Urinary bladder (tissue), 3 donors: ENCODE measurements at regions not wholly inside any gene's neighbourhood (a gene's known extent, or its start where the extent isn't known, plus 50 kb on each side); places are given as distances from the start of the nearest gene placed in this dataset.
"Not testable (repeated sequence)": the region's sequence is repeated elsewhere in the genome, so short reads cannot be mapped to it uniquely, and the experiment has no call there.

Experiments
- DNase-seq: peaks from one replicate; pipeline ENCODE4 v3.0.0-alpha.2; 2015; ENCODE audit errors: extremely low spot score
- H3K27ac ChIP-seq: one replicate; pipeline ENCODE4 v1.5.1; 2013; ENCODE audit warnings: low read depth, mild to moderate bottlenecking, moderate library complexity
- H3K36me3 ChIP-seq: one replicate; pipeline ENCODE4 v1.6.1; 2013; ENCODE audit warnings: mild to moderate bottlenecking, moderate library complexity; ENCODE audit not compliant: insufficient read depth
- H3K4me1 ChIP-seq: one replicate; pipeline ENCODE4 v1.6.1; 2013; ENCODE audit warnings: mild to moderate bottlenecking, moderate library complexity; ENCODE audit not compliant: insufficient read depth
- H3K4me3 ChIP-seq: one replicate; pipeline ENCODE4 v1.5.1; 2013; ENCODE audit warnings: low read depth, low read length
- WGBS: extraction: QIAGEN DNeasy Blood & Tissue Kit; methylation state at CpG from one replicate; pipeline ENCODE4 v1.1.7; 2013; 5-methylcytosine and 5-hydroxymethylcytosine counted together
- donor health status: healthy with polysubstance abuse.
- donor health status: healthy.

DNA sequence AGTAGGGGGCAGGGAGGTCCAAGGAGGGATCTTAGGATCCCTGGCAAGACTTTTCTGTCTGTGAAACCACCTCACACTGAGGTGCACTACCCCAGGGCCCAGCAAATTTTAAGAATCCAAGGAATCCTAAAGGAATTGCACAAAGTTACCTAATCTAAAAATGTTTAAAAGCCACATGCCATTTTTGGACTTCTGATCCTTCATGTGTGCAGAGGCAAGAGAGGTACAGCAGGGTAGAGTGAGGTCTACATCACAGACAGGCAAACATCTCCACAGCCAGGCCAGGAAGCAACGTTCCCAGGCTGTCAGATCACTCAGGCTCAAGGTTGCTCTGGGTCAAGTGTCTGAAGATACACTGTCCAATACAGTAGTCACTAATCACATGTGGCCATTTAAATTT lies 324.6 kb upstream of the DUSP10 start:
- Histone ChIP-seq H3K27ac (no peak overlapping the region), H3K4me1 (no peaks in the 10 kb centered on the region), H3K4me3 (no peak overlapping the region), H3K36me3 (no peaks in the 10 kb centered on the region)
- DNase-seq: no peak
- WGBS: 61% methylated on average over 1 of the region's 1 CpG

DNA sequence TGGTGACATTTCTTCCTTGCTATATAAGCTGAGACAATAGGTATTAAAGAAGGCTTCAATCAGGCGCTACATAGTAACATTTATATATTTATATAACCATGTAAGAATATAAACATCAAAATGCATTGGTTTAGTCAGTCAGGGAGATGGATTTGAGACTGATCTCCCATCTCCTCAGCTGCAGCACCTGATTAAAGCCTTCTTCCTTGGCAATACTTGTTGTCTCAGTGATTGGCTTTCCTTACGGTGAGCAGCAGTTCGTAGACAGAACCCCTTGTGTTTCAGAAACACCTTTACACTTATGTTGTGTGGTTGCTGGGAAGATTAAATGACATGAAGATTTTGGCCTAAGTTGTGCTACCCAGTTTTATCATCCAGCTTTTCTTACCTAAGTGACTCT lies 323.3 kb upstream of the DUSP10 start:
- DNase-seq: no peak
- Histone ChIP-seq H3K27ac (no peak overlapping the region), H3K4me3 (no peak overlapping the region), H3K4me1 (no peaks in the 10 kb centered on the region), H3K36me3 (no peaks in the 10 kb centered on the region)
- WGBS: 96% methylated on average over 3 of the region's 3 CpGs

DNA sequence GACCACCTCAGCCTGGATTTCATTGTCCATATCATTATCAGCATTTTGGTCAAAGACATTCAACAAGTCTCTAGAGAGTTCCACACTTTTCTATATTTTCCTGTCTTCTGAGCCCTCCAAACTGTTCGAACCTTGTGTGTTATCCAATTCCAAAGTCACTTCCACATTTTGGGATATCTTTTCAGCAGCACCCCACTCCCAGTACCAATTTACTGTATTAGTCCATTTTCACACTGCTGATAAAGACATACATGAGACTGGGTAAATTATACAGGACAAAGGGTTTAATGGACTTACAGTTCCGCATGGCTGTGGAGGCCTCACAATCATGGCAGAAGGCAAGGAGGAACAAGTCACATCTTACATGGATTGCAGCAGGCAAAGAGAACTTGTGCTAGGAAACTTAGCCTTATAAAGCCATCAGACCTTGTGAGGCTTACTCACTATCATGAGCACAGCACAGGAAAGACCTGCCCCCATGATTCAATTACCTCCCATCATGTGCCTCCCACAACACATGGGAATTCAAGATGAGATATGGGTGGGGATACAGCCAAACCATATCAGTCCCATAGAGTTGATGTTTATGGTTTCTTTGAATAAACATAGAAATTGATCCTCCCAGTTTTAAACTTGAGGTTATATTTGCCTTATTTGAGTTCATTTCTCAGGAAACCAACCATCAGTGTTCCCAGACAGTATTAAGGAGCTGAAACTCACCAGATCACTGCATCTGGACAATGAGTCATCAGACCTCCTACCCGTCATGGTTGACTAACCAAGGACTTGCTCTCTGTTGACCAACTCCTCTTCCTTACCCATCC lies 322.7 kb upstream of the DUSP10 start:
- no peak overlapping the region for H3K4me3 ChIP-seq
- no peaks in the 10 kb centered on the region for H3K36me3 ChIP-seq
- H3K27ac ChIP-seq: no peak overlapping the region
- WGBS: 95% methylated on average over 3 of the region's 3 CpGs
- no peaks in the 10 kb centered on the region for H3K4me1 ChIP-seq
- DNase-seq: no peak

DNA sequence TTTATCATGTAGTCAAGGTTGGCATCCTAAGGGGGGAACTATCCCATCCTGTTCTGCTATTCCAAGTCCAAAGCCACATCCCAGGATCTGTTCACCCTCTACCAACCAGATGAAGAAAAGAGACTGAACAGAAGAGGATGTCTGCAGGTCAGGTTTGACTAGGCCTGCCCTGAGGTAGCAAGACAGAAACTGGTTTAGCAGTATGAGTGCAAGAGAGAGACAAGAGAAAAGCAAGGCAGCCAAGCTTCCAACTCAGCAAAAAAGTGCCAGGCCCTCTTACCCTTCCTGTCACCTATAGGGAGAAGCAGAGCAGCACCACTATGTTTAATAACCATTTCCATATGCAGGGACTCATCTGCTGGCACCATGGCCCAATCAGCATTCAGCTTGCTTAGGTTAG lies 320.8 kb upstream of the DUSP10 start:
- Histone ChIP-seq H3K4me1 (no peaks in the 10 kb centered on the region), H3K4me3 (no peak overlapping the region), H3K27ac (no peak overlapping the region), H3K36me3 (no peaks in the 10 kb centered on the region)
- no peak for DNase-seq

DNA sequence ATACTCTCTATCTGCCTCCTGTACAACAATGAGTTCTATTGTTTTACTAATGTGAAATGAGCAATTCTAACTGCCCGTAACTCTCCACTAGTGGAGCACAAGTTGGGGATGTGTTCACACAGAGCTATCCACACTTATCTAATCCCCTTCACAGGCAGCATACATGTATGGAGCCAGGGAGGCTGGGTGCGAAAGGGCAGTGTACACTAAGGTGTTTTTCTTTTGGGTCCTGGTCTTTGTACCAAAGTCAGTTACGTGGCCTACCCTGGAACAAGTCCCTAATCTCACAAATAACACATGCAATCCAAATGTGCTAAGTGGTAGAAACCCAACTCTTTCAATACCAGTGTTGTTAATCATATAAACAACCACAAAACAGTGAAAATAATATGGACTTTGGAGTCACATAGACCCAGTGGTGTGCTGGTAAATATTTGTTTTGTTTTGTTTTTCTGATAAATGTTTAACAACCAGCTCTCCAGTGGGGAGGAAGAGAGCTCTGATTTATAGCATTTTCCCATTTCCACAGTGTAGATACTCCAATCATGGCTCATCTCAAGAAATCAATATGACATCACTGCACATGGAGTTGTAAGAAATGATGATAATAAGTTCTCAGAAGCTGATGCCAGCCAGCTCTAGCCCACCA lies 319.9 kb upstream of the DUSP10 start:
- no peak for DNase-seq
- H3K27ac ChIP-seq: no peak overlapping the region
- no peaks in the 10 kb centered on the region for H3K4me1 ChIP-seq
- H3K36me3 ChIP-seq: no peaks in the 10 kb centered on the region
- WGBS: 88% methylated on average over 3 of the region's 3 CpGs
- H3K4me3 ChIP-seq: no peak overlapping the region

DNA sequence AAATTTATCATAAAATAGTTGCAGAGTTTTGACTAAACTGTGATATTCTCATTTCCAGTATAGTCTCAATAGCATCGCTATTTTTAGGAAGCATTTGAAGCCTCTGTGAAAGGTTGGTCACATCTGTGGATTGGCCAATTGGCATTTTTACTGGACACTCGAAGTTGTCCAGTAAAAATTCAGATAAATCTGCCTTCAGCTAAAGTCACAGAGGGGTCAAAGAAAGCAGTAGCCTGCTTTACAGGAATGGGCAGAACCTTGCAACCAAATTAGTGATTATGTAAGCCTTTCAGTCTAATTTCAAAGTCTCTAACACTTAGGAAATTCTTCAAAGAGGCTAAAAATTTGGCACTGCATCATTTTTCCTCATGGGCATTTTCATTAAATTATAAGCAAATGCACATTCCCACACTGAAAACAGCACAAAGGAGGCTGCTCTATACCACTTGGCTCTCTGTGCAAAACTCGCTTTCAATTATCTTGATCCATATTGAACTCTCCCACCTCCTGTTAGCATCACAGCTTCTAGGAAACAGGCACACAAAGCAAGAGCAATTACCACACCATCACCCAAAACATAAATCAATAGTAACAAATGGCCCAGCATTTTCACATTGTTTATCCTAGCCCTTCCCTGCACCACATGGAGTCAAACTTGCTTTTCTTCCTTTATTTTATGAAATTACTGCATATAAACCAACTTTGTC lies 318.5 kb upstream of the DUSP10 start:
- DNase-seq: no peak
- no peak overlapping the region for H3K27ac ChIP-seq
- H3K36me3 ChIP-seq: no peaks in the 10 kb centered on the region
- no peaks in the 10 kb centered on the region for H3K4me1 ChIP-seq
- H3K4me3 ChIP-seq: no peak overlapping the region
- WGBS: 75% methylated on average over 3 of the region's 3 CpGs

DNA sequence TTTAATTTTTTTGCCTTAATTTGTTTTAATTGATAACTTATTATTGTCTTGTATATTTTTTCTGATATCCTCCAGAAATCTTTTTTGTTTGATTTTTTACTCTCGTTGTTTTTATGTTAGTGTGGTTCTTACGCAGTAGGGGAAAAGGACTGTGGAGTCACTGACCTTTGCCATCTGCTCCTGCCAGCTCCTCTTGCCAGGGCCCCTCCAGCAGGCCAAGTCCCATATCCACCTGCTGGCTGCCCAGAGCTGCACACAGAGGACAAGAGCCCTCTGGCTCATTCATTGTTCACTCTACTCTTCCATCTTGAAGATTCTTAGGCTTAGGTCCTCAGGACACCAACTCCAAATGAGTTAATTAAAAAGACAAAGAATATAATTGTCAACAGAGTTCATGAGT lies 316.4 kb upstream of the DUSP10 start:
- WGBS: over 99% methylated on average over 2 of the region's 2 CpGs
- Histone ChIP-seq H3K4me3 (no peak overlapping the region), H3K36me3 (no peaks in the 10 kb centered on the region), H3K4me1 (no peaks in the 10 kb centered on the region), H3K27ac (no peak overlapping the region)
- no peak for DNase-seq

DNA sequence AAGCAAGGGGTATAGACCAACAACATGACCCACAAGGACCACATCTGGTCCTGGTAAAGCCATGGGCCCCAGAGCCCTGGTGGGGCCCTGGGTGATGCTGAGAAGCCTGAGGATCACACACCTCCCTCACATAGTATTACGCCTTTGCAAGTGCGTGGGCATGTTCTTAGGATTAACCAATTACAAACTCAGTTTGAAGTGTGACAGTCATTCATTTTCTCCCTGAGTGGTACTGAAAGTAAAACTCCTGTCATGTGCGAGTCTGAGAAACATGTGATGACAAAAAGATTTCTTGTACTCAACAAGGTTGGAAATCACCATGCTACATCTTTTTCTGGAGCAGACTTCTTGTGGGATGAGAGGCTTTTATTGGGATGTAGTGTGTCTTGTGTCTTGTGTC lies 315.3 kb upstream of the DUSP10 start:
- 92% methylated on average over 3 of the region's 3 CpGs for WGBS
- no peak for DNase-seq

DNA sequence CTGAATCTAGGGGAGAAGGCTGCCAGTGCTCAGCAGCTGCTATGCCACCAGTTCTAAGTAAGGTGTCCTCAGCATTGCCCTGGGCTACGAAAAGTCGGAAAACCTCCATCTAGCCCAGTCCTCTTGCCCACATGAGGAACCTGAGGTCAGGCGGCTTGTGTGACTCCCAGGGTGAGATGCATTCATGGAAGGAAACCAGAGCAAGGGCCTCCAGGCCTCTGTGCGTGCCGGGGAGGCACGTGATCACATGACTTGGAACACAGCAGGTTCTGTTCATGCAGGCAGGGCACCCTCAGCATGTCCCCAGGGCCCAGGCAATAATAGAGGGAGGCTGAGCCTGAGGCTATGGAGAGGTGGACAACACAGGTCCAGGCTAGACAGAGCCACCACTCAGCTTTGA lies 312.5 kb upstream of the DUSP10 start:
- WGBS: 93% methylated on average over 6 of the region's 6 CpGs
- H3K36me3 ChIP-seq: no peaks in the 10 kb centered on the region
- DNase-seq: no peak
- H3K27ac ChIP-seq: no peak overlapping the region
- H3K4me1 ChIP-seq: no peaks in the 10 kb centered on the region
- H3K4me3 ChIP-seq: no peak overlapping the region

More for the DNA sequence above, 315.3 kb upstream of the DUSP10 start:
- no peaks in the 10 kb centered on the region for H3K4me1 ChIP-seq
- H3K27ac ChIP-seq: no peak overlapping the region
- H3K4me3 ChIP-seq: no peak overlapping the region
- no peaks in the 10 kb centered on the region for H3K36me3 ChIP-seq

DNA sequence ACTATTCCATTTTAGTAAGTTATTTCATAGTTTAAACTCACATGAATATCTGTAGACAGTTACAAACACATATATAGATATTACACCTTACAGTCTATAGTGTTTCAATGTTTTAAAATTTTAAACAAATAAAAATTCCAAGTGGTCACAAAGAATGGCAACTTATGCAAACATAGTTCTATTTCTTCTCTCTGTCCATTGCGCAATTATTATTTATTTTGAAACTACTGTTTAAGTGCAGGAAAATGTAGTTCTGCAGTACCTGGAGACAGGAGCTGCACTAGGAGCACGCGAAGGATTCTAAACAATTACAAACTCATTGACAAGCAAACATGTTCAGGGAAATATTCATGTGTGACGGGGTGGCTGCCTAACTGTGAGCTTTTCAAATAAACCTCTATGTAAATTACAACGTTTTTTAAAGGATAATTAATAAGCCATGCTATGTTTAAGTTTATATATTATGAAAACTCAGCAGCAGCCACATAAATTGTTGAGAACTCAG lies 312.0 kb upstream of the DUSP10 start:
- no peak overlapping the region for H3K27ac ChIP-seq
- no peak overlapping the region for H3K4me3 ChIP-seq
- no peak for DNase-seq
- WGBS: 84% methylated on average over 5 of the region's 5 CpGs
- no peaks in the 10 kb centered on the region for H3K36me3 ChIP-seq
- H3K4me1 ChIP-seq: no peaks in the 10 kb centered on the region

DNA sequence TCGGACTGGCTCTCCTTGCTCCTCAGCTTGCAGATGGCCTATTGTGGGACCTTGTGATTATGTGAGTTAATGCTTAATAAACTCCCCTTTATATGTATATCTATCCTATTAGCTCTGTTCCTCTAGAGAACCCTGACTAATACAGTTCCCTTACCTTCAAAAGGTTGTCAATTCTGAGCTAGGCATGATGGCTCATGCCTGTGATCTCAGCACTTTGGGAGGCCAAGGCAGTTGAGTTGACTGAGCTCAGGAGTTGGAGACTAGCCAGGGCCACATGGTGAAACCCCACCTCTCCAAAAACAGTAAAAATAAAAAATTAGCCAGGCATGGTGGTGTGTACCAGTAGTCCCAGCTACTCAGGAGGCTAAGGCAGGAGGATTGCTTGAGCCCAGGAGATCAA lies 309.4 kb upstream of the DUSP10 start:
- WGBS: 97% methylated on average over 1 of the region's 1 CpG
- DNase-seq: not testable (repeated sequence)

DNA sequence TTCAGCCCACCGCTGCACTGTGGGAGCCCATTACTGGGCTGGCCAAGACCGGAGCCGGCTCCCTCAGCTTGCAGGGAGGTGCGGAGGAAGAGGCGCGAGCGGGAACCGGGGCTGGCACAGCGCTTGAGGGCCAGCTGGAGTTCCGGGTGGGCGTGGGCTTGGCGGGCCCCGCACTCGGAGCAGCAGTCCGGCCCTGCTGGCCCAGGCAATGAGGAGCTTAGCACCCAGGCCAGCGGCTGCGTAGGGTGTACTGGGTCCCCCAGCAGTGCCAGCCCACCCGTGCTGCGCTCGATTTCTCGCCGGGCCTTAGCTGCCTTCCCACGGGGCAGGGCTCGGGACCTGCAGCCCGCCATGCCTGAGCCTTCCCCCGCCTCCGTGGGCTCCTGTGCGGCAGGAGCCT lies 307.8 kb upstream of the DUSP10 start:
- H3K4me1 ChIP-seq, DNase-seq, H3K27ac ChIP-seq, H3K4me3 ChIP-seq, H3K36me3 ChIP-seq: not testable (repeated sequence)
- 98% methylated on average over 28 of the region's 28 CpGs for WGBS

More for the DNA sequence above, 309.4 kb upstream of the DUSP10 start:
- not testable (repeated sequence) for H3K36me3 ChIP-seq, H3K27ac ChIP-seq, H3K4me3 ChIP-seq, H3K4me1 ChIP-seq

DNA sequence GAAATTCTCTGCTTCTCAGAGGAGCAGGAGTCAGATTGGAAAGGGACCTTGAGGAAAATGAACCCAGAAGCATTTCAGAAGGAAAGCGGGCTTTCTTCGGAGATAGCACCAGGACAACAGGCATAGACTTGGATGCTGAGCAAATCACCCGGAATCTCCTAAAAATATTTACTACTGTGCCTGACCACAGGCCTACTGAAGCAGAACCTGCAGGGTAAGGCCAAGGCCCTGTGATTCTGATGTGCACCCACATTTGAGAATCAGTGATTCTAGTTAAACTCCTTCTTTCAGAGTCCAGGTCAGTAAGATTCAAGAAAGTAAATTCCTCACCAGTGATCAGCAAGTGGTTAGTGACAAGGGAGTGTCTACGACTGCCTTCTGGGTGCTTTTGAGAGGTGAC lies 307.3 kb upstream of the DUSP10 start:
- WGBS: 95% methylated on average over 4 of the region's 4 CpGs
- H3K4me1 ChIP-seq: no peaks in the 10 kb centered on the region
- DNase-seq: no peak
- H3K27ac ChIP-seq: no peak overlapping the region
- no peak overlapping the region for H3K4me3 ChIP-seq
- no peaks in the 10 kb centered on the region for H3K36me3 ChIP-seq

DNA sequence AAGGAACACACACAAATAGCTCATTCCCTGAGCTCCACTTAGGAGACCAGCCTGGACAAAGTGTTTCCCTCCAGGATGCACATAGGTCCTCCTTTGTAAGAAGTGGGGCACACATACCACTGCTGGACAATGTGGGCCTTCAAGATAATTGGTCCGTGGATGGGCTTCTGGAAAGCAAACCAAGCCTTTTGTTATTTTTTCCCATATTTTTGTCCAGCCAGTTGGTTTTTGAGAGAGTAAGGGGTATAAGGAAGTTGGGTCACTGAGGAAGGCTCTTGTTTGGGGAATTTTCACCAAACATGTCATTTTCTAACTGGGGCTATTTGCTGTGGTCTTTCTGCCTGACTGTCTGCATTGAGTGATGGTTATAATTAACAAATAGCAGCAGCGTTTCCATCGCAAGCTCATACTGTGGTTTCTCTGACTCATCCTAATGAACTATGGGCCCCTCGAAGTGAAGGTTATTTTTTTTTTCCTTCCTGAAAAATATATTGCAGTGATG lies 306.3 kb upstream of the DUSP10 start:
- Histone ChIP-seq H3K27ac (no peak overlapping the region), H3K36me3 (no peaks in the 10 kb centered on the region), H3K4me3 (no peak overlapping the region), H3K4me1 (no peaks in the 10 kb centered on the region)
- 75% methylated on average over 4 of the region's 4 CpGs for WGBS
- DNase-seq: no peak
